ENCODE measurements at regions not wholly inside any gene's neighbourhood (a gene's known extent, or its start where the extent isn't known, plus 50 kb on each side); places are given as distances from the start of the nearest gene placed in this dataset.

- DNase-seq, result peak; percentile 56
These were observed 88.8 kb upstream of the ARHGEF3 start for GRCh38 chr3:56890448-56891091.

- DNase-seq, result no peak
These were observed 87.4 kb upstream of the ARHGEF3 start for GRCh38 chr3:56889131-56889530.

- DNase-seq, result no peak
These were observed 85.8 kb upstream of the ARHGEF3 start for GRCh38 chr3:56887402-56888025.

- no peak for DNase-seq
These were observed 84.6 kb upstream of the ARHGEF3 start for GRCh38 chr3:56886314-56886713.

GRCh38 chr3:56885879-56886278 is 84.1 kb upstream of the ARHGEF3 start:
- no peak for DNase-seq

GRCh38 chr3:56885453-56885852 is 83.7 kb upstream of the ARHGEF3 start:
- no peak for DNase-seq

- no peak for DNase-seq
These were observed 82.6 kb upstream of the ARHGEF3 start for GRCh38 chr3:56884387-56884786.

GRCh38 chr3:56883828-56884227 is 82.1 kb upstream of the ARHGEF3 start:
- DNase-seq, result no peak

GRCh38 chr3:56882896-56883295 is 81.1 kb upstream of the ARHGEF3 start:
- no peak for DNase-seq

- DNase-seq, result no peak
These were observed 80.1 kb upstream of the ARHGEF3 start for GRCh38 chr3:56881841-56882240.

- DNase-seq, result no peak
These were observed 79.2 kb upstream of the ARHGEF3 start for GRCh38 chr3:56880720-56881575.

GRCh38 chr3:56879436-56880215 is 77.9 kb upstream of the ARHGEF3 start:
- peak; percentile 60 for DNase-seq

GRCh38 chr3:56878074-56878473 is 76.3 kb upstream of the ARHGEF3 start:
- DNase-seq, result peak; percentile 51

GRCh38 chr3:56876916-56877315 is 75.2 kb upstream of the ARHGEF3 start:
- no peak for DNase-seq

- DNase-seq, result no peak
These were observed 72.5 kb upstream of the ARHGEF3 start for GRCh38 chr3:56874269-56874668.

GRCh38 chr3:56870436-56870835 is 68.7 kb upstream of the ARHGEF3 start:
- DNase-seq, result peak; percentile 38

GRCh38 chr3:56869157-56869889 is 67.6 kb upstream of the ARHGEF3 start:
- DNase-seq, result no peak

- no peak for DNase-seq
These were observed 67.0 kb upstream of the ARHGEF3 start for GRCh38 chr3:56868706-56869105.

- no peak for DNase-seq
These were observed 65.9 kb upstream of the ARHGEF3 start for GRCh38 chr3:56867671-56868070.

GRCh38 chr3:56864918-56865524 is 63.3 kb upstream of the ARHGEF3 start:
- no peak for DNase-seq

GRCh38 chr3:56864090-56864489 is 62.3 kb upstream of the ARHGEF3 start:
- no peak for DNase-seq
